GM23248 (cell line): ENCODE measurements at regions not wholly inside any gene's neighbourhood (a gene's known extent, or its start where the extent isn't known, plus 50 kb on each side); places are given as distances from the start of the nearest gene placed in this dataset.

Experiments used
- DNase-seq: peaks from one replicate; pipeline ENCODE4 v3.0.0-alpha.2; 2015
- H2AFZ ChIP-seq: fragments of 200-600 bp; sonication (generic); 2 replicates; pipeline ENCODE4 v1.6.1; 2016; ENCODE audit warnings: antibody characterized with exemption
- H3F3A ChIP-seq: fragments of 200-600 bp; sonication (generic); 2 replicates; pipeline ENCODE4 v1.6.1; 2016; ENCODE audit warnings: mild to moderate bottlenecking, antibody characterized with exemption, mixed run types; ENCODE audit not compliant: insufficient read depth
- H3K27ac ChIP-seq: fragments of 200-600 bp; sonication (generic); 2 replicates; pipeline ENCODE4 v1.5.1; 2016; ENCODE audit warnings: mild to moderate bottlenecking
- H3K27me3 ChIP-seq: fragments of 200-600 bp; sonication (generic); replicated peaks from 2 replicates; pipeline ENCODE4 v1.6.1; 2016; ENCODE audit warnings: mild to moderate bottlenecking; ENCODE audit not compliant: insufficient read depth
- H3K36me3 ChIP-seq: fragments of 200-600 bp; sonication (generic); 2 replicates; pipeline ENCODE4 v1.6.1; 2016; ENCODE audit warnings: low read depth, mild to moderate bottlenecking
- H3K4me1 ChIP-seq: fragments of 200-600 bp; sonication (generic); 2 replicates; pipeline ENCODE4 v1.6.1; 2016; ENCODE audit warnings: mild to moderate bottlenecking; ENCODE audit not compliant: insufficient read depth
- H3K4me2 ChIP-seq: fragments of 200-600 bp; sonication (generic); one replicate; pipeline ENCODE4 v1.6.1; 2016; ENCODE audit warnings: mild to moderate bottlenecking; ENCODE audit not compliant: unreplicated experiment
- H3K4me3 ChIP-seq: fragments of 200-600 bp; sonication (generic); 2 replicates; pipeline ENCODE4 v1.5.1; 2016; ENCODE audit warnings: mild to moderate bottlenecking
- H3K79me2 ChIP-seq: fragments of 200-600 bp; sonication (generic); 2 replicates; pipeline ENCODE4 v1.6.1; 2016; ENCODE audit warnings: mild to moderate bottlenecking; ENCODE audit not compliant: insufficient read depth
- H3K9ac ChIP-seq: fragments of 200-600 bp; sonication (generic); 2 replicates; pipeline ENCODE4 v1.6.1; 2016; ENCODE audit warnings: mild to moderate bottlenecking
- H3K9me2 ChIP-seq: fragments of 200-600 bp; sonication (generic); 2 replicates; pipeline ENCODE4 v1.6.1; 2016; ENCODE audit warnings: mixed run types, mild to moderate bottlenecking, moderate library complexity; ENCODE audit not compliant: insufficient read depth
- H3K9me3 ChIP-seq: fragments of 200-600 bp; sonication (generic); one replicate; pipeline ENCODE4 v1.6.1; 2017; ENCODE audit warnings: low read depth
- H4K20me1 ChIP-seq: fragments of 200-600 bp; sonication (generic); 2 replicates; pipeline ENCODE4 v1.6.0; 2016; ENCODE audit not compliant: insufficient read depth
- EZH2 ChIP-seq: fragments of 200-600 bp; sonication (generic); IDR thresholded peaks from 2 replicates; pipeline ENCODE4 v1.6.1; 2018; ENCODE audit warnings: antibody characterized with exemption, mild to moderate bottlenecking; ENCODE audit not compliant: insufficient read depth, poor library complexity, severe bottlenecking
- EZH2phosphoT487 ChIP-seq: fragments of 200-600 bp; sonication (generic); IDR thresholded peaks from 2 replicates; pipeline ENCODE4 v1.6.1; 2018; ENCODE audit warnings: antibody characterized with exemption, moderate library complexity, mild to moderate bottlenecking, low read depth; ENCODE audit not compliant: insufficient read depth
- WGBS, 2 experiments: methylation state at CpG; one replicate each; pipeline ENCODE4 v1.1.6; 2015 to 2017; ENCODE audit warnings: low lambda C conversion rate in 2 of 2, low coverage in 1 of 2; ENCODE audit errors: missing lambda C conversion rate in 2 of 2; 5-methylcytosine and 5-hydroxymethylcytosine counted together
- in situ Hi-C: fragments of 300-500 bp; cut with MboI; formaldehyde crosslinking; loops from 2 replicates; pipeline ENCODE4 v1.15.0; 2020

DNA sequence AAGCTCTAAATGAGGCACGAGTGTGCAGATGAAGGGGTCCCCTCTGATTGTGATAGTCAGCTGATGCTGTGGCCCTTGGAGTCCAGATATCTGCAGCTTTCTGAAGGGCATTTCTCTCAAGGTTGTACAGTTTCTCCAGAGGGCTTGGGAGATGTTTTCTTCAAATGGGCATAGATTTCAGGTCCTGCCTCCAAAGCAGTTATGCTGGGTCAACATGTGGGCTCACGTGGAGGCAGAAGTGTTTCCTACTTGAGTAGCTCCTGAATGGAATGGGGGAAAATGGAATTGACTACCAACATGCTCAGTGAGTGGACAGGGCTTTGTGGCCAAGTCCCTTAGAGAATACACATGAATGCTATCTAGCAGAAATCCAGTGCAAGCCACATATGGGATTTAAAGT, 360.7 kb downstream of the SAMD5 start:
- H3K4me2 ChIP-seq: no peak overlapping the region
- H2AFZ ChIP-seq: no peak overlapping the region
- H3K4me1 ChIP-seq: no peaks in the 10 kb centered on the region
- H4K20me1 ChIP-seq: no peaks in the 10 kb centered on the region
- no peaks in the 10 kb centered on the region for H3K9me2 ChIP-seq
- H3K27ac ChIP-seq: no peak overlapping the region
- TF ChIP-seq EZH2 (no peak), EZH2phosphoT487 (no peak)
- no peak overlapping the region for H3K4me3 ChIP-seq
- DNase-seq: no peak
- WGBS, 2 experiments: 0% methylated on average over 2 of the region's 2 CpGs
- H3K36me3 ChIP-seq: no peaks in the 10 kb centered on the region
- no peaks in the 10 kb centered on the region for H3K79me2 ChIP-seq
- H3K9me3 ChIP-seq: no peaks in the 10 kb centered on the region
- no peak overlapping the region for H3K9ac ChIP-seq
- H3F3A ChIP-seq: no peaks in the 10 kb centered on the region
- in situ Hi-C loops: no loop called here
- no peaks in the 10 kb centered on the region for H3K27me3 ChIP-seq

DNA sequence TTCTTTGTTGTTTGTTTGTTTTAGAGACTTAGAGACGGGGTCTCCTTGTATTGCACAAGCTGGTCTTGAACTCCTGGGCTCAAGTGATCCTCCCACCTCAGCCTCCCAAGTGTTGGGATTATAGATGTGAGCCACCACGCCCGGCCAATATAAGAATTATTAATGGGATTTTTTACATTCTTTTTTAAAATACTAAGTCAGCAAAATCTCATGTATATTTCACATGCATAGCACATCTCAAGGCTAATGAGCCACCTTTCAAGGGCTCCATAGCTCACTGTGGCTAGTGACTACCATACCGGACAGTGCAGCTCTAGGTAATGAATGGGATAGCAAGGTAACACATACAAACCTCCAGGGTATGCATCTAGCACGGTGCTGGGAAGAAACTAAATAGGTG, 361.4 kb downstream of the SAMD5 start:
- H3K9me2 ChIP-seq: no peaks in the 10 kb centered on the region
- no peaks in the 10 kb centered on the region for H3K9me3 ChIP-seq
- TF ChIP-seq EZH2phosphoT487: no peak
- TF ChIP-seq EZH2: no peak
- no peaks in the 10 kb centered on the region for H3K36me3 ChIP-seq
- DNase-seq: no peak
- no peak overlapping the region for H3K27ac ChIP-seq
- no peaks in the 10 kb centered on the region for H3K79me2 ChIP-seq
- H4K20me1 ChIP-seq: no peaks in the 10 kb centered on the region
- WGBS, 2 experiments: 26 to 36% methylated on average over 5 of the region's 5 CpGs
- H3K4me1 ChIP-seq: no peaks in the 10 kb centered on the region
- H3K9ac ChIP-seq: no peak overlapping the region
- H2AFZ ChIP-seq: no peak overlapping the region
- H3K27me3 ChIP-seq: no peaks in the 10 kb centered on the region
- no peaks in the 10 kb centered on the region for H3F3A ChIP-seq
- in situ Hi-C loops: no loop called here
- no peak overlapping the region for H3K4me2 ChIP-seq
- H3K4me3 ChIP-seq: no peak overlapping the region

DNA sequence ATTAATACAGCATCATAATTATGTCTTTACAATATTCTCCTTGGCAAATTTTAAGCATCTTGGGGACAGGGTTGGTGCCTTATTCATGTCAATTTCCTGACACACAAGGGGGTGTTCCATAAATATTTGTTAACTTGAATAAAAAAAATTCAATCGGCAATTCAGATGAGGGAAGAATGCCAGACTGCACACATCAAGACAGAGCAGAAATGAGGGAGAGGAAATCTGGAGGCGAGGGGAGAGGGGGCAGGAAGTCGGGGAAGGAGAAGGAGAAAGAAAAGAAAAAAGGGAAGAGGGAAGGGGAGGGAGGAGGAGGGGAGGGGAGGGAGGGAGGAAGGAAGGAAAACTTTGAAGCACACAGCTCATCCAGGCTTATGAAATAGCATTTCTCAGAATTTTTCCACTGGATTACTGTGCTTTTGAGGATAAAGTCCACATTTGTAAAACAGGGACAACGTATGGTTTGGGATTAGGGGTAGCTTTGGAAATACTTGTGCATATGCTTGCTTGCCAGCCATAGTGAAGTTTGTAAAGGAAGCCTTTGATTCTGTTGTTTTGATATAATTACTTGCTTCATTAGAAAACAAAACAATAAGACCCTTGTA, 362.1 kb downstream of the SAMD5 start:
- no peaks in the 10 kb centered on the region for H3K4me1 ChIP-seq
- no peaks in the 10 kb centered on the region for H3K36me3 ChIP-seq
- H3K9me3 ChIP-seq: no peaks in the 10 kb centered on the region
- H2AFZ ChIP-seq: no peak overlapping the region
- no peak overlapping the region for H3K9ac ChIP-seq
- H3K4me2 ChIP-seq: no peak overlapping the region
- H3K9me2 ChIP-seq: no peaks in the 10 kb centered on the region
- H3K27ac ChIP-seq: no peak overlapping the region
- H4K20me1 ChIP-seq: no peaks in the 10 kb centered on the region
- TF ChIP-seq EZH2 (no peak), EZH2phosphoT487 (no peak)
- in situ Hi-C loops: no loop called here
- H3F3A ChIP-seq: no peaks in the 10 kb centered on the region
- no peak overlapping the region for H3K4me3 ChIP-seq
- DNase-seq: no peak
- 6 to 15% methylated on average over 3 of the region's 4 CpGs for WGBS, 2 experiments
- H3K79me2 ChIP-seq: no peaks in the 10 kb centered on the region
- H3K27me3 ChIP-seq: no peaks in the 10 kb centered on the region

- WGBS, 2 experiments: 8 to 13% methylated on average over 1 of the region's 1 CpG
- DNase-seq: no peak
Measured at GRCh38 chr6:147872002-147872401, 363.5 kb downstream of the SAMD5 start.

GRCh38 chr6:147873816-147874215, 365.3 kb downstream of the SAMD5 start:
- Histone ChIP-seq H3K27ac (no peak overlapping the region), H3K4me2 (no peak overlapping the region), H4K20me1 (no peaks in the 10 kb centered on the region), H3K9me2 (no peaks in the 10 kb centered on the region), H3K9me3 (no peaks in the 10 kb centered on the region), H3K4me3 (no peak overlapping the region), H3K27me3 (no peaks in the 10 kb centered on the region), H3K36me3 (no peaks in the 10 kb centered on the region), H3F3A (no peaks in the 10 kb centered on the region), H3K79me2 (no peaks in the 10 kb centered on the region), H3K4me1 (no peaks in the 10 kb centered on the region), H2AFZ (no peak overlapping the region), H3K9ac (no peak overlapping the region)
- DNase-seq: no peak
- in situ Hi-C loops: no loop called here
- TF ChIP-seq EZH2phosphoT487 (no peak), EZH2 (no peak)

More at GRCh38 chr6:147872002-147872401, 363.5 kb downstream of the SAMD5 start:
- Histone ChIP-seq H4K20me1 (no peaks in the 10 kb centered on the region), H3K4me1 (no peaks in the 10 kb centered on the region), H2AFZ (no peak overlapping the region), H3F3A (no peaks in the 10 kb centered on the region), H3K79me2 (no peaks in the 10 kb centered on the region), H3K9ac (no peak overlapping the region), H3K4me3 (no peak overlapping the region), H3K4me2 (no peak overlapping the region), H3K27me3 (no peaks in the 10 kb centered on the region), H3K27ac (no peak overlapping the region), H3K9me2 (no peaks in the 10 kb centered on the region), H3K9me3 (no peaks in the 10 kb centered on the region), H3K36me3 (no peaks in the 10 kb centered on the region)
- in situ Hi-C loops: no loop called here
- no peak for TF ChIP-seq EZH2
- no peak for TF ChIP-seq EZH2phosphoT487
